SU-DHL-6 (cell line): ENCODE measurements at regions not wholly inside any gene's neighbourhood (a gene's known extent, or its start where the extent isn't known, plus 50 kb on each side); places are given as distances from the start of the nearest gene placed in this dataset.

Experiments
- H2AFZ ChIP-seq: fragments of 200-600 bp; sonication (generic); 2 replicates; pipeline ENCODE4 v1.6.1; 2014; ENCODE audit warnings: low read depth, mild to moderate bottlenecking, moderate library complexity, mixed read lengths, antibody characterized with exemption, low read length; ENCODE audit not compliant: severe bottlenecking
- H3F3A ChIP-seq: fragments of 200-600 bp; shearing (Covaris generic); 2 replicates; pipeline ENCODE4 v1.6.0; 2016; ENCODE audit warnings: antibody characterized with exemption, mild to moderate bottlenecking; ENCODE audit not compliant: insufficient read depth
- H3K27ac ChIP-seq: fragments of 200-600 bp; sonication (generic); 2 replicates; pipeline ENCODE4 v1.5.1; 2016; ENCODE audit warnings: low read depth, mild to moderate bottlenecking, low read length, moderate library complexity, mixed read lengths
- H3K27me3 ChIP-seq: fragments of 200-600 bp; sonication (generic), shearing (Covaris generic); 2 replicates; pipeline ENCODE4 v1.6.0; 2014; ENCODE audit warnings: mild to moderate bottlenecking, low read length
- H3K36me3 ChIP-seq: fragments of 200-600 bp; sonication (generic); 2 replicates; pipeline ENCODE4 v1.6.1; 2014; ENCODE audit warnings: mild to moderate bottlenecking, low read length, mixed read lengths
- H3K4me2 ChIP-seq: fragments of 300-600, 200-600 bp; shearing (Covaris generic), sonication (generic); 2 replicates; pipeline ENCODE4 v1.6.0; 2014; ENCODE audit warnings: low read length, low read depth, mild to moderate bottlenecking; ENCODE audit not compliant: poor library complexity, severe bottlenecking
- H3K4me3 ChIP-seq: fragments of 200-600 bp; sonication (generic); 2 replicates; pipeline ENCODE4 v1.5.1; 2014; ENCODE audit warnings: antibody characterized with exemption, low read length, mild to moderate bottlenecking, mixed read lengths; ENCODE audit not compliant: insufficient read depth, poor library complexity, severe bottlenecking
- H3K79me2 ChIP-seq: fragments of 200-600 bp; sonication (generic); 2 replicates; pipeline ENCODE4 v1.6.1; 2014; ENCODE audit warnings: mild to moderate bottlenecking, low read length, moderate library complexity; ENCODE audit not compliant: insufficient read depth
- H3K9ac ChIP-seq: fragments of 200-600 bp; sonication (generic); 2 replicates; pipeline ENCODE4 v1.7.0; 2014; ENCODE audit warnings: mild to moderate bottlenecking, low read length
- H3K9me2 ChIP-seq: fragments of 200-600 bp; sonication (generic); replicated peaks from 2 replicates; pipeline ENCODE4 v1.6.1; 2014; ENCODE audit warnings: low read length; ENCODE audit not compliant: insufficient read depth
- H3K9me3 ChIP-seq: fragments of 200-600 bp; sonication (generic); 2 replicates; pipeline ENCODE4 v1.6.1; 2014; ENCODE audit warnings: low read length, mixed read lengths; ENCODE audit not compliant: insufficient read depth
- H4K20me1 ChIP-seq: fragments of 200-600 bp; sonication (generic); 2 replicates; pipeline ENCODE4 v1.6.1; 2014; ENCODE audit warnings: low read depth, mild to moderate bottlenecking, antibody characterized with exemption, low read length, moderate library complexity, mixed read lengths
- CTCF ChIP-seq: fragments of 200-600 bp; sonication (generic); IDR thresholded peaks from one replicate; pipeline ENCODE4 v1.5.1; 2017; ENCODE audit warnings: antibody characterized with exemption, mild to moderate bottlenecking, low read length, moderate library complexity; ENCODE audit not compliant: insufficient read depth, poor library complexity, severe bottlenecking
- EZH2phosphoT487 ChIP-seq: fragments of 200-600 bp; sonication (generic), shearing (Covaris generic); conservative IDR thresholded peaks from 2 replicates; pipeline ENCODE4 v1.6.1; 2018; ENCODE audit warnings: mild to moderate bottlenecking, antibody characterized with exemption, low read length, moderate library complexity, mixed read lengths

DNA sequence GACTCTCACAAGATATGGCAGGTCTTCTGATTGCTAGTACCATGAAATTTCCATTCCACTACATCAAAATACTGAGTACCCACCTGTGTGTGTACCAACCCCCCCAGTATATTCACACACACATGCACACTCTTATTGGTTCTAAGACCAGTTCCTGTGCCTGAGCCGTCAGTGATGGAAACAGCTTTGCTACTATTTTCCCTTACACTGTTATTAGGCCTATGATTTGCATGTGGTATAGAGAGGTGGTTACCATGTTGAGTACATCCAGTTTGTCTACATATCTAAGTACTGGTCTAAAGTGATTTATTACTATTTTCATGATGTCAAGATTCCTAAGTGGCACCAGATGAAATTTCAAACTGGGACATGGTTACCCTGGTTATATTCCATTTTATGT is 459.9 kb downstream of the BCKDHB start:
- no peaks in the 10 kb centered on the region for H4K20me1 ChIP-seq
- H3K79me2 ChIP-seq, result no peaks in the 10 kb centered on the region
- no peaks in the 10 kb centered on the region for H3K9me2 ChIP-seq
- H3K9ac ChIP-seq, result no peak overlapping the region
- H2AFZ ChIP-seq, result no peak overlapping the region
- no peaks in the 10 kb centered on the region for H3K9me3 ChIP-seq
- H3K4me2 ChIP-seq, result no peak overlapping the region
- no peaks in the 10 kb centered on the region for H3K36me3 ChIP-seq
- no peak overlapping the region for H3K4me3 ChIP-seq
- H3K27ac ChIP-seq, result no peak overlapping the region
- TF ChIP-seq CTCF, result no peak
- no peaks in the 10 kb centered on the region for H3F3A ChIP-seq
- no peaks in the 10 kb centered on the region for H3K27me3 ChIP-seq

GRCh38 chr6:80553071-80553740 is 446.7 kb downstream of the BCKDHB start:
- Histone ChIP-seq H3K9me2 (no peaks in the 10 kb centered on the region), H3K4me2 (no peak overlapping the region), H2AFZ (no peak overlapping the region), H3K9me3 (no peaks in the 10 kb centered on the region), H4K20me1 (no peaks in the 10 kb centered on the region), H3K4me3 (no peak overlapping the region), H3K79me2 (no peaks in the 10 kb centered on the region), H3K27ac (no peak overlapping the region), H3K27me3 (no peaks in the 10 kb centered on the region), H3K36me3 (no peaks in the 10 kb centered on the region), H3F3A (no peaks in the 10 kb centered on the region), H3K9ac (no peak overlapping the region)
- TF ChIP-seq CTCF, result no peak

DNA sequence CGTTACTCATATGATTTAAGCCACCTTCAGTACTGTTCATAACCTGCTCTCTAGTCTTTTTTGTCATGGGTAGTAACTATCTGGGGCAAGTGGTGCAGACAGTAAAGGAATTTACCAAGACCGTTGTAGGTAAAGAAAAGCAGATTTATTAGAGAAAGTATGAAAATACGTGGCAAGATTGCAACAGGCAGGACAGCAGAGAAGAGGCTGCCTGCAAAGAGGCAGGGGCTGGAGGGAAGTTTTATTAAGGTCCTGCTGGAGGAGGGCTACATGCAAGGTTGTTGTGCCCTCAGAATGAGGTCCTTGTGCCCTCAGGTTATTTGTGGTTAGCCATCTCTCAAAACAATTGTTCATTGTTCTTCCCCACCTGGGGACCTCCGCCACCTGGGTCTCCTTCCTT is 444.3 kb downstream of the BCKDHB start:
- Histone ChIP-seq H3K27ac (no peak overlapping the region), H3K9me3 (no peaks in the 10 kb centered on the region), H3K9ac (no peak overlapping the region), H3K27me3 (no peaks in the 10 kb centered on the region), H3K36me3 (no peaks in the 10 kb centered on the region), H3K79me2 (no peaks in the 10 kb centered on the region), H3K9me2 (no peaks in the 10 kb centered on the region), H2AFZ (no peak overlapping the region), H4K20me1 (no peaks in the 10 kb centered on the region), H3F3A (no peaks in the 10 kb centered on the region), H3K4me2 (no peak overlapping the region), H3K4me3 (no peak overlapping the region)
- TF ChIP-seq CTCF (no peak), EZH2phosphoT487 (no peak)
